Neural crest cell (in vitro differentiated cells): ENCODE measurements at regions not wholly inside any gene's neighbourhood (a gene's known extent, or its start where the extent isn't known, plus 50 kb on each side); places are given as distances from the start of the nearest gene placed in this dataset.

ENCODE experiments used
- DNase-seq: peaks from one replicate; pipeline ENCODE4 v3.0.0; 2021; ENCODE audit warnings: low read depth, mixed read lengths, low spot score
- H3K27ac Mint-ChIP-seq: one replicate; pipeline ENCODE4 v1.8.0; 2021; ENCODE audit warnings: mild to moderate bottlenecking, mixed read lengths; ENCODE audit not compliant: unreplicated experiment
- H3K27me3 Mint-ChIP-seq: 2 replicates; pipeline ENCODE4 v1.8.0; 2021; ENCODE audit warnings: low read depth, mild to moderate bottlenecking, mixed read lengths
- H3K36me3 Mint-ChIP-seq: 2 replicates; pipeline ENCODE4 v1.8.0; 2021; ENCODE audit warnings: low read depth, mild to moderate bottlenecking, mixed read lengths
- H3K4me1 Mint-ChIP-seq: 2 replicates; pipeline ENCODE4 v1.8.0; 2021; ENCODE audit warnings: mixed read lengths
- H3K4me3 Mint-ChIP-seq: one replicate; pipeline ENCODE4 v1.8.0; 2021; ENCODE audit warnings: mild to moderate bottlenecking, mixed read lengths
- H3K9me3 Mint-ChIP-seq: 2 replicates; pipeline ENCODE4 v1.8.0; 2021; ENCODE audit warnings: mixed read lengths
- TF ChIP-seq, protein P1 (sequence below): fragments of 200-600 bp; sonication (generic); conservative IDR thresholded peaks from 2 replicates; pipeline ENCODE4 v1.5.0; 2021; ENCODE audit warnings: antibody characterized with exemption, mild to moderate bottlenecking

DNA sequence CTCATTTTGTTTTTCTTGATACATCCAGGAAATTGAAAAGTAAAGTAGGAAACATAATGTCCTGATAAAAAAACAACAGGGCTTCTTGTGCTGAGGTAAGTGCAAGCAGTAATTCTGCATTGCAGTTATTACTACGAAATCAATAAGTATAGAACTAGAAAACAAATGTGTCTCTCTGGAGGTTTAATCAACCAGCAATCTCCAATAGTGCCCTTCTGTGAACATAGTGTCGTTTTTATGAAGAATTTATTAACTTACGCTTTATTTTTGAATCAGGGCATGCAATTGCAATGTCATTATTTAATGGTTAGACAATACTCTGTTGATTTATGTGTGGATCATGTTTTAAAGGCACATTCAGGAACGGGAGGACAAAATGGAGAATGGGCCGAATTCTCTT, 494.1 kb upstream of the NOVA1 start:
- Mint-ChIP-seq H3K36me3 (no peaks in the 10 kb centered on the region), H3K9me3 (peaks cover 3% of the 10 kb centered on the region), H3K4me3 (no peak overlapping the region), H3K27me3 (no peaks in the 10 kb centered on the region), H3K27ac (no peak overlapping the region), H3K4me1 (peaks cover 9% of the 10 kb centered on the region)
- DNase-seq, result no peak
- TF ChIP-seq, protein P1, sequence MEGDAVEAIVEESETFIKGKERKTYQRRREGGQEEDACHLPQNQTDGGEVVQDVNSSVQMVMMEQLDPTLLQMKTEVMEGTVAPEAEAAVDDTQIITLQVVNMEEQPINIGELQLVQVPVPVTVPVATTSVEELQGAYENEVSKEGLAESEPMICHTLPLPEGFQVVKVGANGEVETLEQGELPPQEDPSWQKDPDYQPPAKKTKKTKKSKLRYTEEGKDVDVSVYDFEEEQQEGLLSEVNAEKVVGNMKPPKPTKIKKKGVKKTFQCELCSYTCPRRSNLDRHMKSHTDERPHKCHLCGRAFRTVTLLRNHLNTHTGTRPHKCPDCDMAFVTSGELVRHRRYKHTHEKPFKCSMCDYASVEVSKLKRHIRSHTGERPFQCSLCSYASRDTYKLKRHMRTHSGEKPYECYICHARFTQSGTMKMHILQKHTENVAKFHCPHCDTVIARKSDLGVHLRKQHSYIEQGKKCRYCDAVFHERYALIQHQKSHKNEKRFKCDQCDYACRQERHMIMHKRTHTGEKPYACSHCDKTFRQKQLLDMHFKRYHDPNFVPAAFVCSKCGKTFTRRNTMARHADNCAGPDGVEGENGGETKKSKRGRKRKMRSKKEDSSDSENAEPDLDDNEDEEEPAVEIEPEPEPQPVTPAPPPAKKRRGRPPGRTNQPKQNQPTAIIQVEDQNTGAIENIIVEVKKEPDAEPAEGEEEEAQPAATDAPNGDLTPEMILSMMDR, result no peak

DNA sequence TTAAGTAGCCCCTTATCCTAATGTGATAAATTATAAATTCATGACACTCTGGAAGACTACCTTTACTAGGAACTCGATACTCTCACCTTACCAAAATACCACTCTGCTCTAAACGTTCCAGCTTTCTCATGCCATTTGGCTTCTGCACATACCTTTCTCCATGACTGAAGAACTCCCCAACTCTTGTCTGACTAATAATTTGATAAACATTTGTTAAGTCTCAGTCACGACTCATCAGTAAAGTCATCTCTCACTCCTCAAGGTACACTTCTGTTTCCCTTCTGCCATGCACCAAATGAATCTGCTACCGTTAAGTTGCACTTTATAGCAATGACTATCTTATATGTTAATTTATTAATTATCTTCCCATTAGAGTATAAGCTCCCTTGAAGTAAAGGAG, 498.3 kb upstream of the NOVA1 start:
- Mint-ChIP-seq H3K9me3 (peaks cover 3% of the 10 kb centered on the region), H3K27me3 (no peaks in the 10 kb centered on the region), H3K27ac (no peak overlapping the region), H3K4me1 (no peaks in the 10 kb centered on the region), H3K4me3 (no peak overlapping the region), H3K36me3 (no peaks in the 10 kb centered on the region)
- TF ChIP-seq, protein P1, result no peak
- DNase-seq, result no peak

DNA sequence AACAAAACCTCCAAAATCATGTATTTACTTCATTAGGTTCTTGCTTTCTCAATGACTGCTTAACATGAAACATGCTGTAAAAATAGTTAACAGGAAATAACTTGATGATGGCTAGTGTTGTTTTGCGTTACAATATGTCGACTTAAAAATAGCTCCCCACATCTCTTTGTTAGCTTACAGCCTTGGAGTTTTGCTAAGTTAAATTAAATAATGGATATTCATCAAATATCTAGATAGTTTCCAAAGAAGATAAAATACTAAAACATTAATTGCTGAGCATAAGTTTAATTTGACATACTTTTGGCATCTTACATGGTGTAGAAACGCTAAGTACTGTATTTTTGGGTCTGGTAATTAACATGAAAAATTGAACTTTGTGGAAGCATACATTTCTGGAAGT, 500.6 kb upstream of the NOVA1 start:
- Mint-ChIP-seq H3K27me3 (no peaks in the 10 kb centered on the region), H3K4me3 (no peak overlapping the region), H3K9me3 (peaks cover 3% of the 10 kb centered on the region), H3K4me1 (no peaks in the 10 kb centered on the region), H3K36me3 (no peaks in the 10 kb centered on the region), H3K27ac (no peak overlapping the region)
- DNase-seq, result no peak
- TF ChIP-seq, protein P1, result no peak

DNA sequence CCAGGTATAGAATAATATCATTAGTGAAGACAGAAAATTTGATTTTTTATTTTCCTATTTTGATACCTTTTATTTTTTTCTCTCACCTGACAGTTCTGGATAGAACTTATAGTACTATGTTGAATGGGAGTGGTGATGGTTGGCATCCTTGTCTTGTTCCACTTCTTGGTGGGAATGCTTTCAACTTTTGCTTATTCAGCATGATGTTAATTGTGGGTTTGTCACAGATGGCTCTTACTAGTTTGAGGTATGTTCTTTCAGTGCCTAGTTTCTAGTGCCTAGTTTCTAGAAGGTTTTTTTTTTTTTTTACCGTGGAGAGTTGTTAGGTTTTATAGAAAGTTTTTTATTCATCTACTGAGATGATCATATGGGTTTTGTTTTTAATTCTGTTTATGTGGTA, 516.3 kb upstream of the NOVA1 start:
- Mint-ChIP-seq H3K4me1 (no peaks in the 10 kb centered on the region), H3K4me3 (no peak overlapping the region), H3K27me3 (no peaks in the 10 kb centered on the region), H3K36me3 (no peaks in the 10 kb centered on the region), H3K27ac (no peak overlapping the region), H3K9me3 (no peaks in the 10 kb centered on the region)
- TF ChIP-seq, protein P1, result no peak
- DNase-seq, result no peak

DNA sequence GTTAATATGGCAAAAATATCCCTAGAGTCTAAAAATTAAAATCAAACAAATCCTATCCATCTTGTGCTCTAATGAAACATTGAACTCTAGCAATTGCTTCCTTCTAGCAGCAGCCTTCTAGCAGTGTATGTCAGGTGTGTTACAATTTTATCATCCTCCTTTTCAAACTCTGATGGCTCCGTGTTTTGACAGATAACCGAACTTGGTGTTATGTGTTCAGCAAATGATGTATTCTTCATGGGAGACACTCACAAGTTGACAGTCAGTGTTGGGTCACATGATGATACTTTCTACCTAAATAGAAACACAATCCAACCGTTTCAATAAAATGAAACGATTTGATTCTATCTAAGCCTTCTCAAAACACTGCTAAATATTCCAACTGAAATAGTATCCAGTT, 525.3 kb upstream of the NOVA1 start:
- Mint-ChIP-seq H3K27me3 (no peaks in the 10 kb centered on the region), H3K4me1 (no peaks in the 10 kb centered on the region), H3K27ac (no peak overlapping the region), H3K9me3 (peaks cover 6% of the 10 kb centered on the region), H3K36me3 (peaks cover 2% of the 10 kb centered on the region), H3K4me3 (no peak overlapping the region)
- TF ChIP-seq, protein P1, result no peak
- DNase-seq, result no peak

DNA sequence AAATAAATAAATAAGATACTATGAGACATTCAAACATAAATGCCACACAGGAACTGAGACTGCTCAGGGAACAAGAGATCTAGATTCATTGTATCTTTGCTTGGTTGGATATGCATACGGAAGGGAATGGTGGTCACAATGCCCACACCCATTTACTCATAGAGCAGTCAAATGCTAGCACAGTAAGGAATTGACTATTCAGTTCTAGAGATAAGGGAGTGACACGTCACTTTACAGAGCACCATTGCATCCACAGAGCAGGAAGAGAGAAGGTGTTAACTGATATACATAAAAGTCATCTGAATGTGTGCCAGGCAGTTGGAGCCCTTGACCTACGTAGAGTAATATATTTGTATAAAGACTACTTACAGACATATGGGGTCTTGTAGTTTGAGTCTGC, 530.0 kb upstream of the NOVA1 start:
- no peak overlapping the region for H3K4me3 Mint-ChIP-seq

More for the DNA sequence above, 530.0 kb upstream of the NOVA1 start:
- Mint-ChIP-seq H3K36me3 (no peaks in the 10 kb centered on the region), H3K9me3 (no peaks in the 10 kb centered on the region), H3K27ac (no peak overlapping the region), H3K27me3 (no peaks in the 10 kb centered on the region), H3K4me1 (no peaks in the 10 kb centered on the region)
- DNase-seq, result no peak
- TF ChIP-seq, protein P1, result no peak
